Cardiac fibroblast (primary cell): ENCODE measurements at regions not wholly inside any gene's neighbourhood (a gene's known extent, or its start where the extent isn't known, plus 50 kb on each side); places are given as distances from the start of the nearest gene placed in this dataset.
"Not testable (repeated sequence)": the region's sequence is repeated elsewhere in the genome, so short reads cannot be mapped to it uniquely, and the experiment has no call there.

Experiments used
- DNase-seq, 2 donors: peaks; one replicate each; pipeline versions ENCODE4 v3.0.0 to v3.0.0-alpha.2; 2010; ENCODE audit warnings: low read depth in 2 of 2
- H3K4me3 ChIP-seq, 2 donors: replicated peaks in 1 of 2; 1 replicate in 1 of 2; 2 replicates in 1 of 2; pipeline ENCODE4 v1.5.1; 2011; ENCODE audit warnings: low read depth in 2 of 2, low read length in 2 of 2, mild to moderate bottlenecking in 2 of 2, moderate library complexity in 1 of 2
- TF ChIP-seq, protein P1 (sequence below): IDR thresholded peaks from one replicate; pipeline ENCODE4 v1.5.1; 2011; ENCODE audit warnings: low read depth, mild to moderate bottlenecking, low read length, inconsistent platforms

GRCh38 chr9:117927354-117927753 lies 223.2 kb downstream of the TLR4 start:
- no peak for DNase-seq
- TF ChIP-seq, protein P1, sequence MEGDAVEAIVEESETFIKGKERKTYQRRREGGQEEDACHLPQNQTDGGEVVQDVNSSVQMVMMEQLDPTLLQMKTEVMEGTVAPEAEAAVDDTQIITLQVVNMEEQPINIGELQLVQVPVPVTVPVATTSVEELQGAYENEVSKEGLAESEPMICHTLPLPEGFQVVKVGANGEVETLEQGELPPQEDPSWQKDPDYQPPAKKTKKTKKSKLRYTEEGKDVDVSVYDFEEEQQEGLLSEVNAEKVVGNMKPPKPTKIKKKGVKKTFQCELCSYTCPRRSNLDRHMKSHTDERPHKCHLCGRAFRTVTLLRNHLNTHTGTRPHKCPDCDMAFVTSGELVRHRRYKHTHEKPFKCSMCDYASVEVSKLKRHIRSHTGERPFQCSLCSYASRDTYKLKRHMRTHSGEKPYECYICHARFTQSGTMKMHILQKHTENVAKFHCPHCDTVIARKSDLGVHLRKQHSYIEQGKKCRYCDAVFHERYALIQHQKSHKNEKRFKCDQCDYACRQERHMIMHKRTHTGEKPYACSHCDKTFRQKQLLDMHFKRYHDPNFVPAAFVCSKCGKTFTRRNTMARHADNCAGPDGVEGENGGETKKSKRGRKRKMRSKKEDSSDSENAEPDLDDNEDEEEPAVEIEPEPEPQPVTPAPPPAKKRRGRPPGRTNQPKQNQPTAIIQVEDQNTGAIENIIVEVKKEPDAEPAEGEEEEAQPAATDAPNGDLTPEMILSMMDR, result no peak
- no peak overlapping the region for H3K4me3 ChIP-seq

DNA sequence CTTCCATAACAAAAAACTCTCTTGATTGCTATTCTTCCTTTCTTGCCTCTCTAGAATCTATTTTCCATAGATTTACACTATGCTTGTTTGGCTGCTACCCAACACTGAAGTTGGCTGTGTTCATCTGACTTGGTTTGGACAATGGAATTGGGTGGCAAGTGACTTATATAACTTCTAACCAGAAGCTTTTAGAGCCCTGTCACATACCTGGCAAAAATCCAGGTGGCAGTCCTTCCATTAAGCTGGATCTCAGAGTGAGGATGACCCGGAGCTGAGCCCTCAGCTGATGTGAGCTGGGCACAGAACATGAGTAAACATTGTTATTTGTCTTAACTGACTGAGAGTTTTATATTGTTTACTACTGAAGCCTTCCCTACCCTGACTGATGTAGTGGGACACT lies 225.7 kb downstream of the TLR4 start:
- TF ChIP-seq, protein P1, result no peak
- no peak overlapping the region for H3K4me3 ChIP-seq

DNA sequence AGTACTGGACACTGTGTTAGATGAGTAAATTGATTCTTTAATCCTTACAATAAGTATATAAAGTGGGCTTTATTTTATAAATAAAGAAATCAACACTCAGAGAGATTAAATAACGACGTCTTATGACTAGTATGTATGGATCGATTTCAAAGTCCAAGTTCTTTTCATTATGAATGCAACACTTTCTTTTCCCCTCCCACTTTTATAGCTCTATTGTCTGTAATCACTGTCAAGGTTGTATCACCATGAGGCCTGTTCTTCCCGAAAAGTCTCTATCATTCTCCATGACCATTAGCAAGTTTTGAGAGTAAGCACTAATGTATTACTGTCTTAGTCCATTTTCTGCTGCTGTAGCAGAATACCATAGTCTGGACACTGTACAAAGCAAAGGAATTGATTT lies 228.4 kb downstream of the TLR4 start:
- TF ChIP-seq, protein P1, result no peak
- no peak overlapping the region for H3K4me3 ChIP-seq
- DNase-seq, result no peak

More for the DNA sequence above, 225.7 kb downstream of the TLR4 start:
- no peak for DNase-seq

- TF ChIP-seq, protein P1, result no peak
- no peak for DNase-seq
- H3K4me3 ChIP-seq, result no peak overlapping the region
These were observed 232.3 kb downstream of the TLR4 start for GRCh38 chr9:117936185-117937130.

- DNase-seq, result no peak
- TF ChIP-seq, protein P1, result no peak
- H3K4me3 ChIP-seq, result no peak overlapping the region
These were observed 233.9 kb downstream of the TLR4 start for GRCh38 chr9:117938086-117938485.

GRCh38 chr9:117938896-117939295 lies 234.7 kb downstream of the TLR4 start:
- TF ChIP-seq, protein P1, result no peak
- H3K4me3 ChIP-seq, result no peak overlapping the region
- DNase-seq, result no peak

- not testable (repeated sequence) for DNase-seq, H3K4me3 ChIP-seq
These were observed 240.5 kb downstream of the TLR4 start for GRCh38 chr9:117944750-117945149.
